Coronary artery (tissue), 2 donors: ENCODE measurements at regions not wholly inside any gene's neighbourhood (a gene's known extent, or its start where the extent isn't known, plus 50 kb on each side); places are given as distances from the start of the nearest gene placed in this dataset.
A peak's percentile ranks its signal among the peaks of the same experiment; 100 is the strongest.

Source experiments
- DNase-seq: peaks from one replicate; pipeline ENCODE4 v3.0.0-alpha.2; 2017; ENCODE audit warnings: low spot score
- H3K27ac ChIP-seq, 2 donors: fragments of 200-600 bp; sonication (generic); one replicate each; pipeline ENCODE4 v1.5.1; 2016 to 2019
- H3K4me3 ChIP-seq: fragments of 200-600 bp; sonication (generic); 2 replicates; pipeline ENCODE4 v1.5.1; 2016; ENCODE audit warnings: mild to moderate bottlenecking, moderate library complexity
- TF ChIP-seq, protein P1 (sequence below): fragments of 200-600 bp; sonication (generic); IDR thresholded peaks from one replicate; pipeline ENCODE4 v1.5.1; 2019; ENCODE audit warnings: antibody characterized with exemption

DNA sequence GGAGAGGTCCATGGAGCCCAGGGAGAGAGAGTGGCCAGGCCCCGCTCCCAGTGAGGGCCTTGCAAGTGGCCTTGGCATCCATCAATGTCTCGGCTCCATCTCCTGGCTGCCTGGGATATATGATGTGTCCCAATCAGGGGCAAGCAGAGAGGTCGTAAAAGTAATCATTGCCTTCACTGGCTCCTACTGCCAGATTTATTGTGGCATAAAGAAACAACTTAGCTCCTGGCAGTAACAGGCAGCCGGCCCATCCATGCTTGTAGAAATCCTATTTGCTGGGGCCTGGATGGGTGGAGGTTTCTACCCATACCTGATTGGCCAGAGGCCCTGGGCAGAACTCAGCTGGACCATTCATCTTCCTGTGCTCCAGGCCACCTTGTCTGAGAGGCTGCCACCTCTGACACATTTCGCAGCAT lies 272.6 kb downstream of the MATN1 start:
- H3K27ac ChIP-seq, result no peak overlapping the region
- TF ChIP-seq, protein P1, sequence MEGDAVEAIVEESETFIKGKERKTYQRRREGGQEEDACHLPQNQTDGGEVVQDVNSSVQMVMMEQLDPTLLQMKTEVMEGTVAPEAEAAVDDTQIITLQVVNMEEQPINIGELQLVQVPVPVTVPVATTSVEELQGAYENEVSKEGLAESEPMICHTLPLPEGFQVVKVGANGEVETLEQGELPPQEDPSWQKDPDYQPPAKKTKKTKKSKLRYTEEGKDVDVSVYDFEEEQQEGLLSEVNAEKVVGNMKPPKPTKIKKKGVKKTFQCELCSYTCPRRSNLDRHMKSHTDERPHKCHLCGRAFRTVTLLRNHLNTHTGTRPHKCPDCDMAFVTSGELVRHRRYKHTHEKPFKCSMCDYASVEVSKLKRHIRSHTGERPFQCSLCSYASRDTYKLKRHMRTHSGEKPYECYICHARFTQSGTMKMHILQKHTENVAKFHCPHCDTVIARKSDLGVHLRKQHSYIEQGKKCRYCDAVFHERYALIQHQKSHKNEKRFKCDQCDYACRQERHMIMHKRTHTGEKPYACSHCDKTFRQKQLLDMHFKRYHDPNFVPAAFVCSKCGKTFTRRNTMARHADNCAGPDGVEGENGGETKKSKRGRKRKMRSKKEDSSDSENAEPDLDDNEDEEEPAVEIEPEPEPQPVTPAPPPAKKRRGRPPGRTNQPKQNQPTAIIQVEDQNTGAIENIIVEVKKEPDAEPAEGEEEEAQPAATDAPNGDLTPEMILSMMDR, result no peak
- no peak overlapping the region for H3K4me3 ChIP-seq
- no peak for DNase-seq

DNA sequence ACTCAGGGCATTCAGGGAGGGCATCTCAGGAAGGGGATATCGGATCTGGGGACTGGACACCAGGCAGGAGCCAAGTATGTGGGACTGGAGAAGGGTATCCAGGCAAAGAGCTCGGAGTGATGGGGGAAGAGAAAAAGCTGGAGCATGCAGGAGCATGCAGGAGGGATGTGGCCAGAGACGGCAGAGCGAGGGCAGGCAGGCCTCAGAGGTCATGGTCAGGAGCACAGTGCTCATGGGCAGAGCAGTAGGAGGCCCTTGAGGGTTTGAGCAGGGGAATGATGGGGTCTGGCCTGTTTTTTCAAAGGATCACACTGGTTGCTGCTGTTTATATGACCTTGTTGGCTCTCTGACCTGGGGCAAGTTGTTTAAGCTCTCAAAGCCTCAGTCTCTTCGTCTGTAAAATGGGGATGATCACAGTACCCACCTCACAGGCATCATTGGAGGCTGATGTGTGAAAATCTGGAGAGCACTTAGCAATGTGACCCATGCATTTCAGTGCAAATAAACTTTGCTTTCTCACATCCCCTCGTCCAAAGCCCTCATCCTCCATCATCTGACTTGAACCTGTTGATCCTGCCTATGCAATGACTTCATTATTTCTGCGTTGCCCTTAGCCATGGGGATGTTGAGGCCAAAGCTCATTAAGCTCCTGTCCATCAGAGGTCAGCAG lies 273.1 kb downstream of the MATN1 start:
- Histone ChIP-seq H3K4me3 (no peak overlapping the region), H3K27ac (no peak overlapping the region)
- TF ChIP-seq, protein P1, result no peak
- no peak for DNase-seq

DNA sequence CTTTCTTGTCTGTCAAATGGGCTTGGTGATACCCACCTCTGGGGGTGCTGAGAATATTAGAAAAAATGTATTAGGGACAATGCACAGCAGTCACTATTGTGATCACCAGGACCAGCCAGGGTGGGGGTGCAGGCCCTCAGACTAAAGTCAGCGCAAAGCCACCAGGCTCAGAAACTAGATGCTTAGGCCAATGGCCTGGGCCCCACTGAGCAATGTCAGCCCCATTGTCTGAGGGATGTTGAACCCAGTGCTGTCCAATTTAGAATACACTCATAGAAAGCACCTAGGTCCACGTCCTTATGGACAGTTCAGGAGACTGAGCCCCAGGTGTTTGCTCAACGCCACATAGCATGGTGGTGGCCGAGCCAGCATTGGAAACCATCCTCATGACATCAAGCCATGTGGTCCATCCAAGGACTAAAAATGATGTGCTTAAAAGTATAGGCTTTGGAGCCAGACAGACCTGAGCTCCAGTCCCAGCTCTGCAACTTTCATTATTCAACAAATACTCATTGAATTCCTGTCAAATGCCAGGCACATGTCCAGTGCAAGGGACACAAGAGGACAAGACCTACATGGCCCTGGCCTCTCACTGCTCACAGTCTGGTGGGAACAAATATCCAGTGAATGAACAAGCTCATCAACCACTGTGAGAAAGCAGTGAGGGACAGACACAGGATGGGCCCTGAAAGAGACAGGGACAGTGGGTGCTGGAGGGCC lies 273.8 kb downstream of the MATN1 start:
- TF ChIP-seq, protein P1, result no peak
- DNase-seq, result peak; percentile 52
- Histone ChIP-seq H3K4me3 (no peak overlapping the region), H3K27ac (no peak overlapping the region)

DNA sequence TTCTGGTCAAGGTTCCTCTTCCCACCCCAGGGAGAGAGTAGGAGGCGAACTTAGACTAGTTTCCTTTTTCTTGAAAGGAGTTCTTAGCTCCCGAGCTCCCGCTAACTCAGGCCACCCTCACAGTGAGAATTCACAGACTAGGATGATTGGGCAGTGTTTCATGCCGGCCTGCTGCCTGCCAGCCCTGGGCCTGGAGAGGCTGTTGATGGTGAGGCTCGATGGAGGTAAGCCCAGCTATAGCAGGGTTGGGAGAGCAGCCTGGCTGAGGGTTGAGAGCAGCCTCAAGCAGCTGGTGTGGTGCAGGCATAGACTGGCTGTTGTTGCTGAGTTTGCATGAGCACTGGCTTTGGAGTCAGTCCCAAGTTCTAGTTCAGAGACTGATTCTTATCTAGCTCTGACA lies 274.4 kb downstream of the MATN1 start:
- Histone ChIP-seq H3K27ac (no peak overlapping the region), H3K4me3 (no peak overlapping the region)
- TF ChIP-seq, protein P1, result no peak
- DNase-seq, result peak; percentile 36

DNA sequence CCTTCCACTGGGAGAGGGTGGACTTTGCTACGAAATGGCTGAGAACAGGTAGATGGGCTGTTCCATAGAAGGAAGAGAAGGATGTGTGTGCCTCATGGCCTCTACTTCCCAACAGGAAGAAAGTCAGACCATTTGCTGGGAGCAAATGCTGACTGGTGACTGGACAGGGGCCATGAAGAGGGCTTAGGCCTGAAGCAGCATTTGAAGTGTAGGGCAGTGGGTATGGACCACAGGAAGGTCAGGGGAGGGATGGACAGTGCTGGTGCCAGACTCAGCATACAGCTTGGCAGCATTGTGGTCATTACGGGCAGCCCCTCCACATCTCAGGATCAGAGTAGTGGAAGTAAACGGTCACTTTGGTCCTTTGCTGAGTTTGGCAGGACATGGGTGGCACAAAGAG lies 275.7 kb downstream of the MATN1 start:
- TF ChIP-seq, protein P1, result no peak
- no peak overlapping the region for H3K27ac ChIP-seq
- DNase-seq, result no peak
- H3K4me3 ChIP-seq, result no peak overlapping the region

DNA sequence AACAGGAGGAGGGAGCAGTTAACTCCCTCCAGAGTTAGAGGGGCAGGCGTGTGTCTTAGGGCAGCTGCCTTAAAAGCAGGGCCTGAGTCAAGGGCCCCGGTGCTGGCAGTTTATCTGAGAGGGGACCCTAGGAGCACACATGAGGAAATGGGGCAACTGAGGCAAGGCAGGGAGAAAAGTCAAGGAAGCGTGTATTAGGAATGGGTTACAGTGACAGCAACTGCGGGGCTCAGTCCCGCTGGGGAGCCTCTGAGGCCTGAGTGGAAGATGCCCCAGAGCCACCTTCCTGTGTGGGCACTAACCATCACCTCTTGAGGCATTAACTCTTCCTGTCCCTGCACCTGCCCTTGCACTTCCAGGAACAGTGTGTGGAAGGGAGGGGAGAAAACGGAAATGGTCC lies 276.3 kb downstream of the MATN1 start:
- no peak for DNase-seq
- no peak overlapping the region for H3K27ac ChIP-seq
- no peak overlapping the region for H3K4me3 ChIP-seq
- TF ChIP-seq, protein P1, result no peak

DNA sequence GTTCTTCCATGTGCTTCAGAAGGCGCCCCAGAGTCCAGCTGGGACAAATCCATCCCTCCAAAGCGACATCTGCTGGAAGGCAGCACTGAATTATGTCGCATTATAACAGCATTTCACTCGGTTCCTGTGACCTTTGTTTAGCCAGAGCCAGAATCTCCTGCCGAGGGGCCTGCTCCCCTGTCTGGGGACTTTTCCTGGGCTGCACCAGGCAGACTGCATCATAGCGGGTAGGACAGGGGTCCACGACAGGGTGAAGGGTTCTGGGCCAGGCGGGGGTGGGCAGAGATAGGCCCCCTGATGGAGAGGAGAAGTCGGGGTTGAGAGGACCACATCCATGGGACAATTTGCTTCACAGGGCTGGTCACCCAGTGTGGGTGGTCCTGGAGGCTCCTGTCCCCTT lies 276.9 kb downstream of the MATN1 start:
- TF ChIP-seq, protein P1, result no peak
- Histone ChIP-seq H3K4me3 (no peak overlapping the region), H3K27ac (no peak overlapping the region)
- peak; percentile 43 for DNase-seq
